Stimulated activated effector memory CD8-positive, alpha-beta T cell treated with anti-CD3 and anti-CD28 coated beads, Interleukin-12 subunit alpha, Interleukin-12 subunit beta, amount 100 ng/mL, for 72 hours (primary cell): ENCODE measurements at regions not wholly inside any gene's neighbourhood (a gene's known extent, or its start where the extent isn't known, plus 50 kb on each side); places are given as distances from the start of the nearest gene placed in this dataset.

Experiments
- ATAC-seq: fragments of 150-1000 bp; cut with Tn5 transposase; 2 replicates; pipeline ENCODE4 v1.10.0; 2021
- DNase-seq, 2 donors: peaks; one replicate each; pipeline ENCODE4 v3.0.0; 2021 to 2022; ENCODE audit warnings: low spot score in 2 of 2
- H3K27ac Mint-ChIP-seq: one replicate; pipeline ENCODE4 v1.8.0; 2022; ENCODE audit warnings: mild to moderate bottlenecking, mixed read lengths
- H3K36me3 Mint-ChIP-seq: one replicate; pipeline ENCODE4 v1.8.0; 2022; ENCODE audit warnings: mild to moderate bottlenecking, mixed read lengths
- H3K4me1 Mint-ChIP-seq: one replicate; pipeline ENCODE4 v1.8.0; 2022; ENCODE audit warnings: mixed read lengths
- H3K4me3 Mint-ChIP-seq: one replicate; pipeline ENCODE4 v1.8.0; 2022; ENCODE audit warnings: mild to moderate bottlenecking, mixed read lengths
- H3K9me3 Mint-ChIP-seq: one replicate; pipeline ENCODE4 v1.8.0; 2022; ENCODE audit warnings: mixed read lengths

DNA sequence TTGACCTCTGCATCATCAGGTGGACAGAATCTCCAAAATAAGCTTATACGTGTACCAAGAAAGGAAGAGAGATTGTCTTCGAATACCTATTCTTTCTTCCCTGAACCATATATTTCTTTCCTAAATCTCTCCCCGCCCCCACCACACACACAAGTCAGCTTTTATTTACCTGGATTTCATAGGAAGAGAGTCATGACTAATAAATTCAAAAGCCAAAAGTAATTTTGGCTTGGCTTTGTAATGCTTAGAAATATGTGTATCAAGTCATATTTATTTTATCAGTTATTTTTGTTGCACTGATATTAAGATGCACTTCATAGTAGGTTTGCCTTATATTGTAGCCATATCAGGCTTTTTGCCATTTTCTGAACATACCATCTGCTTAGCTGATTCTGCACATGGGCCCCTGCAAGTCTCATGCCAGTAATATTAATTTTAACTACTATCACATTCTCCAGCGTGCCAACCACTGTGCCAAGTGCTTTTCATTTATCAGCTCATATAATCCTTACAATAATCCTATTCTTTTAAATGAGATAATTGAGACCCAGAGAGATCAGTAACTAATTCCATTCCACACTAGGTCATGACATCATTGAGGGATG is 1405.3 kb upstream of the NUDT12 start:
- no peak overlapping the region for H3K4me3 Mint-ChIP-seq
- DNase-seq = no peak
- peaks cover 4% of the 10 kb centered on the region for H3K9me3 Mint-ChIP-seq
- H3K4me1 Mint-ChIP-seq = no peaks in the 10 kb centered on the region
- no peak for ATAC-seq
- H3K27ac Mint-ChIP-seq = no peak overlapping the region
- no peaks in the 10 kb centered on the region for H3K36me3 Mint-ChIP-seq

DNA sequence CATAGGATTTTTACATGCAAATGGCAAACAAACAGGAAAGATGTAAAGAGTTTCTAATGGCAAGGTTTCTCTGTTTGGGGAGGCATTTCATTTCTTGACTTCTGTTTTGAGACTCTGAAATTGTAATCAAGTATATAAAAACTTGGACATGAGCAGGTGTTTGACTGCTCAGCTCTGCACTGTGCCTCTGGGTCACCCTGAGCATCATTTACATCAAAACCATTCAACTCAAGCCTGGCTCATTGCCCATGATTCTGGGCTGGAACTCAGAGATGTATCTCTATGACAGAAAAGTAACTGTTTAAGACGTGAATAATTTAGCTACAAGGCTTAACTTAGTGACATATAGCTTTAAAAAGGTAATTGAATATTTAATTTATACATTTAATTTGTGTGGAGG is 1402.4 kb upstream of the NUDT12 start:
- Mint-ChIP-seq H3K4me3 (no peak overlapping the region), H3K4me1 (no peaks in the 10 kb centered on the region), H3K27ac (no peak overlapping the region), H3K9me3 (peaks cover 4% of the 10 kb centered on the region), H3K36me3 (no peaks in the 10 kb centered on the region)
- DNase-seq (no peak), ATAC-seq (no peak)

- Mint-ChIP-seq H3K9me3 (peaks cover 20% of the 10 kb centered on the region), H3K4me3 (no peak overlapping the region), H3K4me1 (no peaks in the 10 kb centered on the region), H3K36me3 (no peaks in the 10 kb centered on the region), H3K27ac (no peak overlapping the region)
- ATAC-seq (no peak), DNase-seq (no peak)
These were observed 1392.9 kb upstream of the NUDT12 start for GRCh38 chr5:104955479-104955878.

GRCh38 chr5:104952876-104953275 is 1390.3 kb upstream of the NUDT12 start:
- Mint-ChIP-seq H3K4me3 (no peak overlapping the region), H3K4me1 (no peaks in the 10 kb centered on the region), H3K27ac (no peak overlapping the region), H3K36me3 (no peaks in the 10 kb centered on the region), H3K9me3 (peaks cover 22% of the 10 kb centered on the region)
- DNase-seq (no peak), ATAC-seq (no peak)

- no peaks in the 10 kb centered on the region for H3K36me3 Mint-ChIP-seq
- ATAC-seq = peak; percentile 24
- H3K27ac Mint-ChIP-seq = no peak overlapping the region
- no peaks in the 10 kb centered on the region for H3K4me1 Mint-ChIP-seq
- no peak overlapping the region for H3K4me3 Mint-ChIP-seq
- peaks cover 19% of the 10 kb centered on the region for H3K9me3 Mint-ChIP-seq
- DNase-seq = no peak
These were observed 1389.2 kb upstream of the NUDT12 start for GRCh38 chr5:104951829-104952228.

DNA sequence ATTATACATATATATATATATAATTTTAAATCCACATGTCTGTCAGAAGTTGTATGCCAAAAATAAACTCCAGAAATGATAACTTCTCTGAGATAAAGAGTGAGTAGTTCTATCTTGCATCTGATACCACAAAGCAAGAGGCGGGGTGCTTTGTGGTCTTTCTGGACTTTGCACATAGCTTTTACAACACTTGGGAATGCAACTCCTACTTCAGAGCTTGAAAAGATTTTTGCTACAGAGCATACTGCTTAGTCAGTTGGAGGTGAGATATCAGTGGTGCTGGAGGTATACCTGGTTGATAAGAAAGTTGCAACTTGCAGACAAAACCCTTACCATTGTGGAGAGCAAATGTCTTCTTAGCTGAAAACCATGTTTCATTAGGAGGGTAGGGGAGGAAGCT is 1384.5 kb upstream of the NUDT12 start:
- H3K4me1 Mint-ChIP-seq = no peaks in the 10 kb centered on the region

DNA sequence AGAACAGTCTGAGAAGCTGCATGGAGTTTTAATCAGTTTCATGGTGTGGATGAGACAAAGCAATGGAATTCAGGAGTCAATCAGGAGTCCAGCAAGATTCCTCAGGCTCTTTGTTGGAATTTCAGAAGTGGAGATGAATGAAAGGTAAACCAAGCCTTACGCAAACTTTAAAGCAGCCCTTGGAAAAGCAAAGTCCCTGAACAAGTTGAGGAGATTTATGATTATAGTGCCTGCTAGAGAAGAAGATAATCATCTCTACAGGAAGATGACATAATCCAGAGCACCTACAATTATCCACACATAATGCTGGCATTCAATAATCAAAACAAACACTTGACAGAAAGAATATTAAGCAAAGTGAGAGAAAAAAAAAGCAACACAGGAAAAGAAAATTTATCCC is 1380.1 kb upstream of the NUDT12 start:
- peaks cover 22% of the 10 kb centered on the region for H3K9me3 Mint-ChIP-seq
- no peak overlapping the region for H3K27ac Mint-ChIP-seq
- H3K4me3 Mint-ChIP-seq = no peak overlapping the region
- ATAC-seq (no peak), DNase-seq (no peak)
- H3K36me3 Mint-ChIP-seq = no peaks in the 10 kb centered on the region
- H3K4me1 Mint-ChIP-seq = no peaks in the 10 kb centered on the region

More for the DNA sequence above, 1384.5 kb upstream of the NUDT12 start:
- no peak for ATAC-seq
- H3K9me3 Mint-ChIP-seq = peaks cover 34% of the 10 kb centered on the region
- H3K4me3 Mint-ChIP-seq = no peak overlapping the region
- DNase-seq = no peak
- H3K36me3 Mint-ChIP-seq = no peaks in the 10 kb centered on the region
- H3K27ac Mint-ChIP-seq = no peak overlapping the region

- Mint-ChIP-seq H3K27ac (no peak overlapping the region), H3K9me3 (peaks cover 18% of the 10 kb centered on the region), H3K36me3 (no peaks in the 10 kb centered on the region), H3K4me3 (no peak overlapping the region), H3K4me1 (no peaks in the 10 kb centered on the region)
- ATAC-seq = no peak
- DNase-seq = no peak
These were observed 1378.5 kb upstream of the NUDT12 start for GRCh38 chr5:104941030-104941645.

DNA sequence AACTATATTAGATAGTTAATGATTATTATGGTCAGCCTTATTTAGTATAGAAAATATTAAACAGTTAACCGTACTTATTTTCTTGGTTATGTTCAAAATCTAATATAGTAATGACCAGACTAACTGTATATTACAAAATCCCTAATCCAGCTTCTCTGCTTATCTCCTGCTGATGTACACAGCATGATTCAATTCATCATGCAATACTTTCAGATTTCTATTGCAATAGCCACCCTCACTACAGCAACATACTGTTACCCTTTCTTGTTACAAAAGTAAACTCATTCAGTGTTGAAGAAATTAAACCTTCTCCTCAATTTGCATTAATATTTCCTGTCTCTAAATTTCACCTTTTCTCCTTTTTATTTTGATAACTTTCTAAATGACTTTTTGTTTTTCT is 1375.0 kb upstream of the NUDT12 start:
- Mint-ChIP-seq H3K9me3 (peaks cover 9% of the 10 kb centered on the region), H3K4me1 (no peaks in the 10 kb centered on the region), H3K36me3 (no peaks in the 10 kb centered on the region), H3K27ac (no peak overlapping the region), H3K4me3 (no peak overlapping the region)
- DNase-seq (no peak), ATAC-seq (no peak)

GRCh38 chr5:104932431-104932830 is 1369.8 kb upstream of the NUDT12 start:
- Mint-ChIP-seq H3K36me3 (no peaks in the 10 kb centered on the region), H3K4me1 (no peaks in the 10 kb centered on the region), H3K9me3 (peaks cover under 1% of the 10 kb centered on the region), H3K4me3 (no peak overlapping the region), H3K27ac (no peak overlapping the region)
- DNase-seq = no peak
- no peak for ATAC-seq

- no peak for ATAC-seq
These were observed 1366.4 kb upstream of the NUDT12 start for GRCh38 chr5:104928906-104929520.

DNA sequence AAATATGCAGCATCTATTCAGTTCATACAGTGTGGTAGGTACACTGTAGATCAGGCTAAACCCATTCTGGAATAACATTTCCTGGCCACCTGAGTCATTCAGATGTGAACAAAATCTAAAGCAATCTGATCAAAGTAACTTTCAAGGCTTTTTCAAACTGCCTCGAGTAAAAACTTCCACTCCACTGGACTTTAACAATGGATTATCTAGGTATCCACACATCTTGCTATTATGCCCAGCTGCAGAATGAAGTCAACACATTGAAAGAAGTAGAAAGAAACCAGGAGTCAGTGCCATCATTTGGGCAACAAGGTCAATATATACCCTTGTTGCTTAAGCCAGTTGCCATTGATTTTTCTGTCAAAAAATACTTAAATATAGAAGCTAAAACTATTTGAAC is 1352.6 kb upstream of the NUDT12 start:
- no peaks in the 10 kb centered on the region for H3K36me3 Mint-ChIP-seq
- no peaks in the 10 kb centered on the region for H3K4me1 Mint-ChIP-seq
- H3K27ac Mint-ChIP-seq = no peak overlapping the region
- ATAC-seq (no peak), DNase-seq (no peak)
- H3K9me3 Mint-ChIP-seq = peaks cover 5% of the 10 kb centered on the region
- no peak overlapping the region for H3K4me3 Mint-ChIP-seq

More at GRCh38 chr5:104928906-104929520, 1366.4 kb upstream of the NUDT12 start:
- H3K27ac Mint-ChIP-seq = no peak overlapping the region
- no peaks in the 10 kb centered on the region for H3K36me3 Mint-ChIP-seq
- no peak overlapping the region for H3K4me3 Mint-ChIP-seq
- no peak for DNase-seq
- H3K4me1 Mint-ChIP-seq = no peaks in the 10 kb centered on the region
- peaks cover 6% of the 10 kb centered on the region for H3K9me3 Mint-ChIP-seq

GRCh38 chr5:104914536-104915070 is 1352.0 kb upstream of the NUDT12 start:
- no peak overlapping the region for H3K4me3 Mint-ChIP-seq
- no peaks in the 10 kb centered on the region for H3K36me3 Mint-ChIP-seq
- DNase-seq = no peak
- no peak overlapping the region for H3K27ac Mint-ChIP-seq
- ATAC-seq = no peak
- peaks cover 5% of the 10 kb centered on the region for H3K9me3 Mint-ChIP-seq
- H3K4me1 Mint-ChIP-seq = no peaks in the 10 kb centered on the region

DNA sequence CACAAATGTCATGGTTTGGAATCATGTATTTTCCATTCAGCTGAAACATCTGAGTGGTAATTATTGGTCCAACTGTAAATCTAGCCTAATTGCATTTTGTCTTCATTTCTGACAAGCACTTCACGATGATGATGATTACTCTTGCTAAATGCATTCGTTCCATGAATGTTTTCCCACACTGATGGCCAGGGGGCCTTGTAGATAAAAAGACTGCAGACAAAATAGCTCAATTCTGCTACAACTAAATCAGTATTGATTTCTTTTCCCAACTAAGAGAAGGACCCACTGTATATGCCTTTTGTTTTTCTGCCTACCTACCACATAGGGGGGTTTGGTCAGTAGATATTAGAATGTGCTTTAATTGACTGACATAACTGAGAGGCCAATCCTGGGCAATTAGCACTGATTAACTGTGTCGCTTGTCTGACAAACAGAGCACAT is 1351.3 kb upstream of the NUDT12 start:
- Mint-ChIP-seq H3K9me3 (peaks cover 5% of the 10 kb centered on the region), H3K36me3 (no peaks in the 10 kb centered on the region), H3K27ac (no peak overlapping the region), H3K4me3 (no peak overlapping the region), H3K4me1 (no peaks in the 10 kb centered on the region)
- ATAC-seq (no peak), DNase-seq (no peak)

GRCh38 chr5:104909803-104910202 is 1347.2 kb upstream of the NUDT12 start:
- H3K4me1 Mint-ChIP-seq = no peaks in the 10 kb centered on the region
- H3K27ac Mint-ChIP-seq = no peak overlapping the region
- ATAC-seq = no peak
- no peak for DNase-seq
- H3K9me3 Mint-ChIP-seq = peaks cover 6% of the 10 kb centered on the region
- H3K36me3 Mint-ChIP-seq = no peaks in the 10 kb centered on the region
- no peak overlapping the region for H3K4me3 Mint-ChIP-seq

GRCh38 chr5:104904561-104904960 is 1342.0 kb upstream of the NUDT12 start:
- Mint-ChIP-seq H3K4me1 (no peaks in the 10 kb centered on the region), H3K27ac (no peak overlapping the region), H3K4me3 (no peak overlapping the region), H3K36me3 (no peaks in the 10 kb centered on the region), H3K9me3 (peaks cover 9% of the 10 kb centered on the region)
- DNase-seq = no peak
- no peak for ATAC-seq
